ENCODE measurements at regions not wholly inside any gene's neighbourhood (a gene's known extent, or its start where the extent isn't known, plus 50 kb on each side); places are given as distances from the start of the nearest gene placed in this dataset.

GRCh38 chr2:41197781-41198180 lies 745.9 kb upstream of the SLC8A1 start:
- no peak for TF ChIP-seq CTCF (IDR thresholded peaks at IDR 0.05; ENCODE audit: low read depth, low read length)
- no peak for TF ChIP-seq EZH2phosphoT487 (IDR thresholded peaks at IDR 0.05; ENCODE audit: low read depth)
